ENCODE measurements at regions not wholly inside any gene's neighbourhood (a gene's known extent, or its start where the extent isn't known, plus 50 kb on each side); places are given as distances from the start of the nearest gene placed in this dataset.

DNA sequence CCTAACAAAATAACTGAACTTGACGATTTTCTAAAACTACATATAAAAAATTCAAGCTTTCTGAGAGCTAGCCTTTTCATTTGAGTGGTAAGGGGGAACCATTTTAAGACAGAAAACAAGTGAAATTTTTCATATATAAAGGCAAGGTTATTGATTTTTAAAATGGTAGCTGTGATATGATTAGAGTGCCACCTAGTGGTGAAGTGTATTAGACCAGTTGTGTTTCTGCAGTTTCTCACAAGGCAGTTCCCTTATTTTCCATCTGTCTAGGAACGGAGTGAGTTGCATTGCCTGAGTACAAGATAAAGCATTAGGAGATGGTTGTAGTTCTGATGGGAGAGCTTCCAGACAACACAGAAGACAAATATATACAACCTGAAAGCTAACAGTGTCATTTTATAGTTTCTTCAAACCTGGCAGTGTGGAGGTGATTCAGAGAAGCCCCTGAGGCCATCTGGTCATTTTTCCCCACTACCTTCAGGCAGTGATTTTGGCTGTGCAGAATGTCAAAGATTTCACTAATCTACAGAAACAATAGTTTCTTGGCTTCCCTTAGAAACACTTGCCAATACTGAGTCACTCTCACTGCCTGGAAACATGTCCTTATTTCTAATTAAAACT lies 180.8 kb downstream of the C12orf50 start:
- TF ChIP-seq, protein P1, sequence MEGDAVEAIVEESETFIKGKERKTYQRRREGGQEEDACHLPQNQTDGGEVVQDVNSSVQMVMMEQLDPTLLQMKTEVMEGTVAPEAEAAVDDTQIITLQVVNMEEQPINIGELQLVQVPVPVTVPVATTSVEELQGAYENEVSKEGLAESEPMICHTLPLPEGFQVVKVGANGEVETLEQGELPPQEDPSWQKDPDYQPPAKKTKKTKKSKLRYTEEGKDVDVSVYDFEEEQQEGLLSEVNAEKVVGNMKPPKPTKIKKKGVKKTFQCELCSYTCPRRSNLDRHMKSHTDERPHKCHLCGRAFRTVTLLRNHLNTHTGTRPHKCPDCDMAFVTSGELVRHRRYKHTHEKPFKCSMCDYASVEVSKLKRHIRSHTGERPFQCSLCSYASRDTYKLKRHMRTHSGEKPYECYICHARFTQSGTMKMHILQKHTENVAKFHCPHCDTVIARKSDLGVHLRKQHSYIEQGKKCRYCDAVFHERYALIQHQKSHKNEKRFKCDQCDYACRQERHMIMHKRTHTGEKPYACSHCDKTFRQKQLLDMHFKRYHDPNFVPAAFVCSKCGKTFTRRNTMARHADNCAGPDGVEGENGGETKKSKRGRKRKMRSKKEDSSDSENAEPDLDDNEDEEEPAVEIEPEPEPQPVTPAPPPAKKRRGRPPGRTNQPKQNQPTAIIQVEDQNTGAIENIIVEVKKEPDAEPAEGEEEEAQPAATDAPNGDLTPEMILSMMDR (IDR thresholded peaks at IDR 0.05; ENCODE audit: control insufficient read depth, extremely low read depth, insufficient read depth), result peak; percentile 76
- H3K4me3 ChIP-seq (ENCODE audit: low read depth, low read length), result no peak overlapping the region

GRCh38 chr12:87847147-87847546 lies 182.1 kb downstream of the C12orf50 start:
- no peak overlapping the region for H3K4me3 ChIP-seq (ENCODE audit: low read depth, low read length)
- TF ChIP-seq, protein P1 (IDR thresholded peaks at IDR 0.05; ENCODE audit: control insufficient read depth, extremely low read depth, insufficient read depth), result no peak
- DNase-seq (ENCODE audit: low read depth), result no peak

More for the DNA sequence above, 180.8 kb downstream of the C12orf50 start:
- DNase-seq (ENCODE audit: low read depth), result peak; percentile 33

- DNase-seq (ENCODE audit: low read depth), result no peak
- TF ChIP-seq, protein P1 (IDR thresholded peaks at IDR 0.05; ENCODE audit: control insufficient read depth, extremely low read depth, insufficient read depth), result no peak
- no peak overlapping the region for H3K4me3 ChIP-seq (ENCODE audit: low read depth, low read length)
Observed at GRCh38 chr12:87846045-87846444, 183.2 kb downstream of the C12orf50 start.

DNA sequence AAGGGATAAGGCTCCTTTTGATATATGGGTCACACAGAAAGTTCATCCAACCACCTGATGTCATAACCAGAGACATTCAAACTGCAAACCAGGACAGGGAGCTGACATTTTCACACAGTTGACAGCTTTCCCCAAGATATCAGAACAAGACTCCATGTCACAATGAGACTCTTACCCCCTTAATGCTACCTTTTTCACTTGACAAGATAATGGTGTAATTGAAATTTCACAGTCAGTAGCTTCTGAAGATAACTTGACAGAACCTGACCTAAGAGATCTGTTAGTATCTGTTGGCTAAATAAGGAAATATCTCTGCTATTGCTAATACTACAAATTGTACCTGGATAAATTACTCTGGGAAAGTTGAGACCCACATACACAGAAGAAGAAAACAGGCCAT lies 187.3 kb downstream of the C12orf50 start:
- no peak for DNase-seq (ENCODE audit: low read depth)
- TF ChIP-seq, protein P1 (IDR thresholded peaks at IDR 0.05; ENCODE audit: control insufficient read depth, extremely low read depth, insufficient read depth), result no peak

DNA sequence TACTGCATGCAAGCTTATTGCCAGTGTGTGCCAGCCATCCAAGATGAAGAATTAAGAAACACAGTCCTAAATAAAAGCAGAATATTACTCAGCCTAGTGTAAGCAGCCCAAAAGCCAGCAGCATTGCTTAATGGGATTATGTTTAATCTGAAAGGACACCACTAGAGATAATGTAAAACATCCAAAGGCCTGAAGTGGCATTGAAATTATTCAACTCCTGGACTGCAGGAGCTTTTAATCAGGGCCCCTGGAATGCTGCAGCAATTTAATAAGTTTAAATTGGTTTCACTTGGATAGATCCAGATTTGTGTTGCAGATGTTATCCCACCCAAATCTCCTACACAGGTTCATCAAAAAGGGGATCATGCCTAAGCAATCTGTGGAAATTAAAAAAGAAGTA lies 193.0 kb downstream of the C12orf50 start:
- no peak overlapping the region for H3K4me3 ChIP-seq (ENCODE audit: low read depth, low read length)
- TF ChIP-seq, protein P1 (IDR thresholded peaks at IDR 0.05; ENCODE audit: control insufficient read depth, extremely low read depth, insufficient read depth), result no peak
- DNase-seq (ENCODE audit: low read depth), result no peak

More for the DNA sequence above, 187.3 kb downstream of the C12orf50 start:
- H3K4me3 ChIP-seq (ENCODE audit: low read depth, low read length), result no peak overlapping the region

DNA sequence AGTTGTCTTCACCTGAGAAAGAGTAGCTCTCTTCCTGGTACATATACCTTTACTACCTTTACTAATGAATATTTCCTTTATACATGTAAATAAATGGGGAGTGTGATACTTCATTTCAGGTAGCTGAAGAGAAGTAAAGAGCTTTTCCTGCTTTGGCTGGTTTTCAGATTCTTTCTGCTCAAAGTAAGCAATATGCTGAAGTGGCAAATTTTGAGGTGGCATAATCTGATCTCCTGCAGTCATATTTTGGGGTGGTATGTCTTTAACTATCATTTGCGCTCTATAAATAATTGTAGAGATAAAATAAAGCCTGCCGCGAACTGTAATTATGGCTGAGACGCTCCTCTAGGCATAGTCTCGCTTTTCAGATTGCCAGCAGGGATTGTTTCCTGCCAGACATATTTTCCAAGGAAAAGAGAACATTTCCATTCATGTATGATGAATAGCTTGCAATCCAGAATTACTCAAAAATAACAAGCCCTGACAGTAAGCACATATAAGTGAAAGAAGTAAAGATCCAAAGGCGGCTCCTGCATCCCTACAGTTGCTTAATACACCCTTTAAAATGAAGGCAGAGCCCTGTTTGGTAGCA lies 200.7 kb downstream of the C12orf50 start:
- no peak overlapping the region for H3K4me3 ChIP-seq (ENCODE audit: low read depth, low read length)
- no peak for DNase-seq (ENCODE audit: low read depth)
- TF ChIP-seq, protein P1 (IDR thresholded peaks at IDR 0.05; ENCODE audit: control insufficient read depth, extremely low read depth, insufficient read depth), result no peak
